OCI-LY7 (cell line): ENCODE measurements at regions not wholly inside any gene's neighbourhood (a gene's known extent, or its start where the extent isn't known, plus 50 kb on each side); places are given as distances from the start of the nearest gene placed in this dataset.

Experiments
- BruUV-seq: library from RNA; stranded (reverse); fragments of 400-500 nt; replicated peaks from 2 replicates; lab custom pipeline; 2021; lab: Mats Ljungman, UMichigan
- CTCF ChIA-PET: fragments of 300-600 bp; sonication (Branson Sonifier 250); formaldehyde crosslinking; loops from one replicate; lab custom pipeline; 2022; ENCODE audit warnings: antibody characterized with exemption; ENCODE audit not compliant: unreplicated experiment; lab: Charles Lee
- POLR2A ChIA-PET: fragments of 300-600 bp; sonication (Branson Sonifier 250); formaldehyde crosslinking; loops from one replicate; lab custom pipeline; 2022; ENCODE audit warnings: antibody characterized with exemption; lab: Charles Lee
- DNase-seq: peaks from one replicate; pipeline ENCODE4 v3.0.0-alpha.2; 2015; ENCODE audit warnings: low spot score
- H2AFZ ChIP-seq: fragments of 200-600 bp; sonication (generic), shearing (Covaris generic); 2 replicates; pipeline ENCODE4 v1.6.1; 2014; ENCODE audit warnings: mild to moderate bottlenecking, antibody characterized with exemption, low read length, moderate library complexity
- H3K27ac ChIP-seq: fragments of 200-600 bp; sonication (generic); 2 replicates; pipeline ENCODE4 v1.5.1; 2014; ENCODE audit warnings: mixed run types, low read depth, mild to moderate bottlenecking, moderate library complexity, low read length, inconsistent platforms; ENCODE audit not compliant: poor library complexity, severe bottlenecking
- H3K36me3 ChIP-seq: fragments of 200-600 bp; sonication (generic); 2 replicates; pipeline ENCODE4 v1.6.1; 2014; ENCODE audit warnings: mild to moderate bottlenecking, antibody characterized with exemption, low read length, moderate library complexity, mixed read lengths; ENCODE audit not compliant: insufficient read depth
- H3K4me1 ChIP-seq: fragments of 200-600 bp; sonication (generic); 2 replicates; pipeline ENCODE4 v1.5.1; 2014; ENCODE audit warnings: mild to moderate bottlenecking, low read length; ENCODE audit not compliant: insufficient read depth, poor library complexity, severe bottlenecking
- H3K4me2 ChIP-seq: fragments of 200-600 bp; sonication (generic); 2 replicates; pipeline ENCODE4 v1.6.1; 2014; ENCODE audit warnings: mild to moderate bottlenecking, low read length
- H3K4me3 ChIP-seq: fragments of 200-600 bp; sonication (generic); 2 replicates; pipeline ENCODE4 v1.5.1; 2014; ENCODE audit warnings: mild to moderate bottlenecking, low read depth, low read length; ENCODE audit not compliant: poor library complexity, severe bottlenecking
- H3K79me2 ChIP-seq: fragments of 200-600 bp; sonication (generic); 2 replicates; pipeline ENCODE4 v1.6.1; 2016; ENCODE audit warnings: low read depth, mild to moderate bottlenecking, low read length, moderate library complexity, mixed read lengths; ENCODE audit not compliant: insufficient read depth
- H3K9me2 ChIP-seq: fragments of 200-600 bp; sonication (generic); 2 replicates; pipeline ENCODE4 v1.6.1; 2016; ENCODE audit warnings: mild to moderate bottlenecking, low read length, mixed read lengths; ENCODE audit not compliant: insufficient read depth
- H3K9me3 ChIP-seq: fragments of 200-600 bp; sonication (generic); 2 replicates; pipeline ENCODE4 v1.6.1; 2014; ENCODE audit warnings: mild to moderate bottlenecking, mixed run types, low read length, mixed read lengths
- H4K20me1 ChIP-seq: fragments of 200-600 bp; sonication (generic); 2 replicates; pipeline ENCODE4 v1.6.1; 2014; ENCODE audit warnings: mild to moderate bottlenecking, antibody characterized with exemption, low read length, moderate library complexity, mixed read lengths; ENCODE audit not compliant: insufficient read depth
- EZH2phosphoT487 ChIP-seq: fragments of 200-600 bp; sonication (generic); IDR thresholded peaks from 2 replicates; pipeline ENCODE4 v1.6.1; 2018; ENCODE audit warnings: low read depth, borderline replicate concordance, mild to moderate bottlenecking, mixed run types, antibody characterized with exemption, low read length, moderate library complexity, mixed read lengths
- intact Hi-C: fragments of 100-400 bp; cut with micrococcal nuclease; formaldehyde crosslinking; loops from one replicate; pipeline ENCODE4 v1.10.0; 2022; ENCODE audit not compliant: unreplicated experiment
- TF ChIP-seq, protein P1 (sequence below): fragments of 200-600 bp; sonication (generic); conservative IDR thresholded peaks from 2 replicates; pipeline ENCODE4 v1.5.1; 2014; ENCODE audit warnings: mild to moderate bottlenecking, antibody characterized with exemption, low read length, moderate library complexity, mixed read lengths

DNA sequence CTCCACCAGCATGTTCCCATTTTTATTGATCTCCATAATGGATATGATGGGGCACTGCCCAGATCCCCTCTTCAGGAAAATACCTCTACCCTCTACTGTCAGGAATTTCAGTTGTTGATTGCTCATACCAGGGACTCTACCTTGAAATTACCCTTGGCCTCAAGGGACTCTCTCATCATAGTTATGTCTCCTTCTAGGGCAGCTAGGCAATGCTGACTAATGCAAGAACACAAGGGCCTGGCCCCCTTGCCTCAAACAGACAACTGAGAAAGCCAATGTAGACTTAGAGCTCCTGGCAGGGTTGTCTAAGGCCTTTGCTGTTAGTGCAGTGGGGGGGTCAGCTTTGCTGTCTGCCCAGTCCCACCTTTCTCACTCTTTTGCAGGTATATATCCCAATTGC lies 493.1 kb downstream of the BTBD3 start:
- H4K20me1 ChIP-seq: no peaks in the 10 kb centered on the region
- DNase-seq: no peak
- H3K4me1 ChIP-seq: no peaks in the 10 kb centered on the region
- TF ChIP-seq, protein P1, sequence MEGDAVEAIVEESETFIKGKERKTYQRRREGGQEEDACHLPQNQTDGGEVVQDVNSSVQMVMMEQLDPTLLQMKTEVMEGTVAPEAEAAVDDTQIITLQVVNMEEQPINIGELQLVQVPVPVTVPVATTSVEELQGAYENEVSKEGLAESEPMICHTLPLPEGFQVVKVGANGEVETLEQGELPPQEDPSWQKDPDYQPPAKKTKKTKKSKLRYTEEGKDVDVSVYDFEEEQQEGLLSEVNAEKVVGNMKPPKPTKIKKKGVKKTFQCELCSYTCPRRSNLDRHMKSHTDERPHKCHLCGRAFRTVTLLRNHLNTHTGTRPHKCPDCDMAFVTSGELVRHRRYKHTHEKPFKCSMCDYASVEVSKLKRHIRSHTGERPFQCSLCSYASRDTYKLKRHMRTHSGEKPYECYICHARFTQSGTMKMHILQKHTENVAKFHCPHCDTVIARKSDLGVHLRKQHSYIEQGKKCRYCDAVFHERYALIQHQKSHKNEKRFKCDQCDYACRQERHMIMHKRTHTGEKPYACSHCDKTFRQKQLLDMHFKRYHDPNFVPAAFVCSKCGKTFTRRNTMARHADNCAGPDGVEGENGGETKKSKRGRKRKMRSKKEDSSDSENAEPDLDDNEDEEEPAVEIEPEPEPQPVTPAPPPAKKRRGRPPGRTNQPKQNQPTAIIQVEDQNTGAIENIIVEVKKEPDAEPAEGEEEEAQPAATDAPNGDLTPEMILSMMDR: no peak
- no peak for TF ChIP-seq EZH2phosphoT487
- H3K9me3 ChIP-seq: no peaks in the 10 kb centered on the region
- H3K36me3 ChIP-seq: no peaks in the 10 kb centered on the region
- CTCF ChIA-PET: no interaction called here
- POLR2A ChIA-PET: interaction anchor here (0.6 kb wide), 1 partner anchor 781 kb away, joined by 4 read pairs; no protein-coding TSS in a partner anchor
- H3K4me2 ChIP-seq: no peak overlapping the region
- H3K9me2 ChIP-seq: no peaks in the 10 kb centered on the region
- H2AFZ ChIP-seq: no peak overlapping the region
- H3K27ac ChIP-seq: no peak overlapping the region
- no peak overlapping the region for H3K4me3 ChIP-seq
- intact Hi-C loops: no loop called here
- BruUV-seq: no TSS peak
- no peaks in the 10 kb centered on the region for H3K79me2 ChIP-seq

DNA sequence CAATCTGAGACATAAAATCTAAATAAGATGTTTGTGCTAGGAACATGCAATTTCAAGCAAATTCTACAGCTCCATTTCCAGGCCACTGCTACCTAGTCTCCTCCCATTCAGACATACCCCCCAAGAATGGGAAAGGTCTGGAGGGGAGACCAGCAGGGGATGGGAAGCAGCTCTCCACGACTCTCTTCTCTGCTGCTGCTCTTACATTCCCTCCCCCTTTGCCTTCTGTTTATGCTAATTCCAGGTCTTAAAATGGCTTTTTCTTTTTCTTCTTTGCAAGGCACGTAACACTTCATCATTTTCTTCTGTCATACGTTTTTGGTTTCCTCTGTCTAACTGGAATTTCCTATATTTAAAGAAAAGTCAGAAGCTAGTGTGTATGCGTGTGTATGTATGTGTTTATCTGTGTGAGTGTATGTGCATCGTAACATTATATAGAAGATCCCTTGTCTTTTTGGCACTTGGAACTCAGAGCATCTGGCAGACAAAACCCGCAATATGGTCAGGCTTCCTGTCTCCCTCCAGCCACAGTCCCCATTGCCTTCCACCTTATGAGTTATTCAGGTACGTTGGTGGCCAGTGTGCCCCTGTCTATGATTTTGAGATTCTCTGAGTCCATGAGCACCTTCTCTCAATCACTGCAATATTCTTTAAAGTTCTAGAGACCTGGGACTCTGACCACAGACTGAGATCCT lies 493.7 kb downstream of the BTBD3 start:
- ChIA-PET CTCF (no interaction called here), POLR2A (interaction anchor here (0.6 kb wide), 1 partner anchor 781 kb away, joined by 4 read pairs; no protein-coding TSS in a partner anchor)
- no peak overlapping the region for H2AFZ ChIP-seq
- no peak overlapping the region for H3K4me2 ChIP-seq
- TF ChIP-seq, protein P1: no peak
- no peak for TF ChIP-seq EZH2phosphoT487
- BruUV-seq: no TSS peak
- H4K20me1 ChIP-seq: no peaks in the 10 kb centered on the region
- H3K79me2 ChIP-seq: no peaks in the 10 kb centered on the region
- H3K9me3 ChIP-seq: no peaks in the 10 kb centered on the region
- no peaks in the 10 kb centered on the region for H3K36me3 ChIP-seq
- no peak for DNase-seq
- no peak overlapping the region for H3K27ac ChIP-seq
- H3K4me3 ChIP-seq: no peak overlapping the region
- intact Hi-C loops: no loop called here
- H3K4me1 ChIP-seq: no peaks in the 10 kb centered on the region
- no peaks in the 10 kb centered on the region for H3K9me2 ChIP-seq

DNA sequence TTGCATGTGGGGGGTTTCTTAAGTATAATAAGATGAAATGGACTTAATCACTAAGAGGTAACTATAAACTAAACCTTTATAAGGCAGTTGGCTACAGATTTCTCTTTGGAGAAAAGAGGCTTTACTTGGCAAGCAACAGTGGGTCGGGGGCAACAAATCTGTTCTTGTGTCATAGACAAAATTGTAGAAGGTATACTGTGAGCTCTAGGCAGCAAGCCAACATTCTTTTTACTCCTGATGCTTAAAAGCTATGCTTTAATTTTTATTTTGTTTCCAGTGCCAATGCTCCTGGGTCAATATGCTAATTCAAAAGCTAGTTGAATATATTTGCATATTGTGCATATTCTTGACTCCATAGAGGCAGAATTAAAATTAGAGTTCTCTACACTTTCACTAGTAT lies 495.4 kb downstream of the BTBD3 start:
- no TSS peak for BruUV-seq
- no peaks in the 10 kb centered on the region for H3K36me3 ChIP-seq
- no peaks in the 10 kb centered on the region for H3K79me2 ChIP-seq
- DNase-seq: no peak
- no peaks in the 10 kb centered on the region for H3K4me1 ChIP-seq
- CTCF ChIA-PET: no interaction called here
- H2AFZ ChIP-seq: no peak overlapping the region
- no peak overlapping the region for H3K4me3 ChIP-seq
- H4K20me1 ChIP-seq: no peaks in the 10 kb centered on the region
- H3K27ac ChIP-seq: no peak overlapping the region
- POLR2A ChIA-PET: no interaction called here
- intact Hi-C loops: no loop called here
- no peak overlapping the region for H3K4me2 ChIP-seq
- H3K9me3 ChIP-seq: no peaks in the 10 kb centered on the region
- TF ChIP-seq, protein P1: no peak
- TF ChIP-seq EZH2phosphoT487: no peak
- H3K9me2 ChIP-seq: no peaks in the 10 kb centered on the region
